PC-3 (cell line): ENCODE measurements at regions not wholly inside any gene's neighbourhood (a gene's known extent, or its start where the extent isn't known, plus 50 kb on each side); places are given as distances from the start of the nearest gene placed in this dataset.

ENCODE experiments used
- ATAC-seq: fragments of 200-7000 bp; cut with Tn5 transposase; 2 replicates; pipeline ENCODE4 v1.9.1; 2020; ENCODE audit warnings: mild to moderate bottlenecking, moderate library complexity
- BruUV-seq: library from RNA; stranded (reverse); fragments of 400-500 nt; replicated peaks from 2 replicates; lab custom pipeline; 2021; lab: Mats Ljungman, UMichigan
- CTCF ChIA-PET: fragments of 300-600 bp; sonication (Branson Sonifier 250); formaldehyde crosslinking; loops from one replicate; lab custom pipeline; 2022; ENCODE audit warnings: antibody characterized with exemption; lab: Charles Lee
- POLR2A ChIA-PET: fragments of 300-600 bp; sonication (Branson Sonifier 250); formaldehyde crosslinking; loops from one replicate; lab custom pipeline; 2022; ENCODE audit warnings: antibody characterized with exemption; ENCODE audit not compliant: unreplicated experiment; lab: Charles Lee
- DNase-seq: peaks from one replicate; pipeline ENCODE4 v3.0.0-alpha.2; 2015
- H2AFZ ChIP-seq: fragments of 300-600 bp; sonication (generic); 2 replicates; pipeline ENCODE4 v1.6.0; 2016; ENCODE audit warnings: antibody characterized with exemption, low read length
- H3F3A ChIP-seq: fragments of 300-600 bp; sonication (generic); one replicate; pipeline ENCODE4 v1.6.0; 2017; ENCODE audit warnings: antibody characterized with exemption, low read length, control low read depth, mild to moderate bottlenecking; ENCODE audit not compliant: unreplicated experiment
- H3K27ac ChIP-seq: fragments of 300-600 bp; sonication (generic); 2 replicates; pipeline ENCODE4 v1.5.1; 2016; ENCODE audit warnings: mild to moderate bottlenecking, low read length
- H3K27me3 ChIP-seq: fragments of 300-600 bp; sonication (generic); 2 replicates; pipeline ENCODE4 v1.6.1; 2016; ENCODE audit warnings: low read length, mixed read lengths
- H3K36me3 ChIP-seq: fragments of 300-600 bp; sonication (generic); 2 replicates; pipeline ENCODE4 v1.6.1; 2016; ENCODE audit warnings: low read depth, mixed run types, low read length, mixed read lengths
- H3K4me1 ChIP-seq: fragments of 300-600 bp; sonication (generic); 2 replicates; pipeline ENCODE4 v1.5.1; 2016; ENCODE audit warnings: low read length; ENCODE audit not compliant: insufficient read depth
- H3K4me2 ChIP-seq: fragments of 300-600 bp; sonication (generic); 2 replicates; pipeline ENCODE4 v1.6.0; 2016; ENCODE audit warnings: low read length
- H3K4me3 ChIP-seq: fragments of 300-600 bp; sonication (generic); 2 replicates; pipeline ENCODE4 v1.5.1; 2016; ENCODE audit warnings: mild to moderate bottlenecking, low read length, mixed read lengths
- H3K79me2 ChIP-seq: fragments of 300-600 bp; sonication (generic); 2 replicates; pipeline ENCODE4 v1.6.1; 2017; ENCODE audit warnings: low read length, mixed read lengths
- H3K9ac ChIP-seq: fragments of 300-600 bp; sonication (generic); 2 replicates; pipeline ENCODE4 v1.6.0; 2016; ENCODE audit warnings: mild to moderate bottlenecking, low read length
- H3K9me2 ChIP-seq: fragments of 300-600 bp; sonication (generic); replicated peaks from 2 replicates; pipeline ENCODE4 v1.6.1; 2016; ENCODE audit warnings: mixed run types, low read length, mixed read lengths
- H3K9me3 ChIP-seq: fragments of 300-600 bp; sonication (generic); 2 replicates; pipeline ENCODE4 v1.6.1; 2016; ENCODE audit warnings: low read length, mixed read lengths
- H4K20me1 ChIP-seq: fragments of 300-600 bp; sonication (generic); 2 replicates; pipeline ENCODE4 v1.6.1; 2016; ENCODE audit warnings: low read length, mixed read lengths
- CTCF ChIP-seq: fragments of 300-600 bp; sonication (generic); conservative IDR thresholded peaks from 2 replicates; pipeline ENCODE4 v1.5.1; 2017; ENCODE audit warnings: antibody characterized with exemption, low read depth, mild to moderate bottlenecking, low read length
- EZH2 ChIP-seq: fragments of 300-600 bp; sonication (generic); IDR thresholded peaks from one replicate; pipeline ENCODE4 v1.6.1; 2017; ENCODE audit warnings: antibody characterized with exemption, mild to moderate bottlenecking, low read length; ENCODE audit not compliant: unreplicated experiment
- EZH2phosphoT487 ChIP-seq: fragments of 300-600 bp; sonication (generic); IDR thresholded peaks from 2 replicates; pipeline ENCODE4 v1.6.1; 2018; ENCODE audit warnings: mild to moderate bottlenecking, antibody characterized with exemption, low read length, borderline replicate concordance
- intact Hi-C: fragments of 100-400 bp; cut with micrococcal nuclease; formaldehyde crosslinking; loops from 2 replicates; pipeline ENCODE4 v1.9.0; 2023

GRCh38 chr7:16359216-16359615 is 62.1 kb downstream of the CRPPA start:
- ATAC-seq (no peak), DNase-seq (no peak)
- BruUV-seq = no TSS peak
- TF ChIP-seq EZH2 (no peak), EZH2phosphoT487 (no peak), CTCF (no peak)
- H3K4me1 ChIP-seq = peaks cover 10% of the 10 kb centered on the region
- ChIA-PET CTCF (no interaction called here), POLR2A (no interaction called here)
- H3K4me3 ChIP-seq = no peak overlapping the region
- H3K9ac ChIP-seq = no peak overlapping the region
- no peak overlapping the region for H3K4me2 ChIP-seq
- H2AFZ ChIP-seq = no peak overlapping the region
- no peaks in the 10 kb centered on the region for H3K9me3 ChIP-seq
- no peaks in the 10 kb centered on the region for H4K20me1 ChIP-seq
- no peaks in the 10 kb centered on the region for H3K79me2 ChIP-seq
- intact Hi-C loops = loop anchor here (10.0 kb wide), 2 partner anchors 136 to 206 kb away; no protein-coding TSS in a partner anchor
- no peak overlapping the region for H3K27ac ChIP-seq
- H3F3A ChIP-seq = no peaks in the 10 kb centered on the region
- H3K36me3 ChIP-seq = no peaks in the 10 kb centered on the region
- no peaks in the 10 kb centered on the region for H3K27me3 ChIP-seq
- H3K9me2 ChIP-seq = no peaks in the 10 kb centered on the region

GRCh38 chr7:16357921-16358320 is 63.4 kb downstream of the CRPPA start:
- H2AFZ ChIP-seq = no peak overlapping the region
- H3K9me3 ChIP-seq = no peaks in the 10 kb centered on the region
- ATAC-seq (no peak), DNase-seq (no peak)
- POLR2A ChIA-PET = no interaction called here
- no peaks in the 10 kb centered on the region for H3K79me2 ChIP-seq
- H4K20me1 ChIP-seq = no peaks in the 10 kb centered on the region
- H3K36me3 ChIP-seq = no peaks in the 10 kb centered on the region
- intact Hi-C loops = loop anchor here (10.0 kb wide), 2 partner anchors 137 to 207 kb away; no protein-coding TSS in a partner anchor
- no peaks in the 10 kb centered on the region for H3K27me3 ChIP-seq
- peaks cover 11% of the 10 kb centered on the region for H3K4me1 ChIP-seq
- TF ChIP-seq EZH2 = no peak
- no peak for TF ChIP-seq CTCF
- CTCF ChIA-PET = no interaction called here
- H3K27ac ChIP-seq = no peak overlapping the region
- H3K9ac ChIP-seq = no peak overlapping the region
- BruUV-seq = no TSS peak
- no peak overlapping the region for H3K4me2 ChIP-seq
- no peaks in the 10 kb centered on the region for H3F3A ChIP-seq
- no peaks in the 10 kb centered on the region for H3K9me2 ChIP-seq
- H3K4me3 ChIP-seq = no peak overlapping the region

- BruUV-seq = no TSS peak
- intact Hi-C loops = loop anchor here (10.0 kb wide), 2 partner anchors 137 to 207 kb away; no protein-coding TSS in a partner anchor
- Histone ChIP-seq H3K9me2 (no peaks in the 10 kb centered on the region), H3F3A (no peaks in the 10 kb centered on the region), H3K9me3 (no peaks in the 10 kb centered on the region), H3K36me3 (no peaks in the 10 kb centered on the region), H3K79me2 (no peaks in the 10 kb centered on the region), H3K9ac (no peak overlapping the region), H3K4me2 (no peak overlapping the region), H3K27ac (no peak overlapping the region), H4K20me1 (no peaks in the 10 kb centered on the region), H3K4me3 (no peak overlapping the region), H3K27me3 (no peaks in the 10 kb centered on the region), H2AFZ (no peak overlapping the region), H3K4me1 (peaks cover 11% of the 10 kb centered on the region)
- ChIA-PET POLR2A (no interaction called here), CTCF (no interaction called here)
- no peak for DNase-seq
- TF ChIP-seq CTCF (no peak), EZH2 (no peak), EZH2phosphoT487 (no peak)
- no peak for ATAC-seq
Observed at GRCh38 chr7:16357474-16357873, 63.9 kb downstream of the CRPPA start.
